Neural progenitor cell (in vitro differentiated cells): ENCODE measurements at regions not wholly inside any gene's neighbourhood (a gene's known extent, or its start where the extent isn't known, plus 50 kb on each side); places are given as distances from the start of the nearest gene placed in this dataset. TPM values are rescaled to one million over a fixed set of nuclear protein-coding genes. Genes with fewer than 3 reads are reported as not detected.

Experiments
- DNase-seq: peaks from one replicate; pipeline ENCODE4 v3.0.0-alpha.2; 2016; ENCODE audit warnings: low spot score
- H2AFZ ChIP-seq: fragments of 200-600 bp; sonication (generic); replicated peaks from 2 replicates; pipeline ENCODE4 v1.6.1; 2016; ENCODE audit warnings: antibody characterized with exemption
- H3F3A ChIP-seq: fragments of 200-600 bp; sonication (generic); 2 replicates; pipeline ENCODE4 v1.6.1; 2016; ENCODE audit warnings: antibody characterized with exemption, low read depth
- H3K27ac ChIP-seq: fragments of 200-600 bp; sonication (generic); 2 replicates; pipeline ENCODE4 v1.5.1; 2016; ENCODE audit warnings: mild to moderate bottlenecking
- H3K27me3 ChIP-seq: fragments of 200-600 bp; sonication (generic); 2 replicates; pipeline ENCODE4 v1.6.1; 2016; ENCODE audit warnings: mild to moderate bottlenecking, moderate library complexity
- H3K36me3 ChIP-seq: fragments of 200-600 bp; sonication (generic); 2 replicates; pipeline ENCODE4 v1.5.1; 2016
- H3K4me1 ChIP-seq: fragments of 200-600 bp; sonication (generic); 2 replicates; pipeline ENCODE4 v1.6.1; 2016; ENCODE audit warnings: mixed run types
- H3K4me2 ChIP-seq: fragments of 200-600 bp; sonication (generic); 2 replicates; pipeline ENCODE4 v1.6.1; 2016
- H3K4me3 ChIP-seq: fragments of 200-600 bp; sonication (generic); 2 replicates; pipeline ENCODE4 v1.5.1; 2016
- H3K79me2 ChIP-seq: fragments of 200-600 bp; sonication (generic); 2 replicates; pipeline ENCODE4 v1.6.1; 2016; ENCODE audit warnings: low read depth
- H3K9ac ChIP-seq: fragments of 200-600 bp; sonication (generic); 2 replicates; pipeline ENCODE4 v1.6.1; 2016
- H3K9me3 ChIP-seq: fragments of 200-600 bp; sonication (generic); 2 replicates; pipeline ENCODE4 v1.5.1; 2016; ENCODE audit warnings: low read depth
- H4K20me1 ChIP-seq: fragments of 200-600 bp; sonication (generic); 2 replicates; pipeline ENCODE4 v1.6.1; 2016; ENCODE audit warnings: low read depth
- H3K27ac Mint-ChIP-seq: 3 replicates; pipeline ENCODE4 v1.8.0; 2021; ENCODE audit warnings: mixed read lengths
- H3K27me3 Mint-ChIP-seq: 2 replicates; pipeline ENCODE4 v1.8.0; 2022; ENCODE audit warnings: low read depth, mild to moderate bottlenecking, inconsistent platforms, moderate library complexity, mixed read lengths; ENCODE audit not compliant: insufficient read depth
- H3K36me3 Mint-ChIP-seq: 3 replicates; pipeline ENCODE4 v1.8.0; 2021; ENCODE audit warnings: mixed read lengths
- H3K4me1 Mint-ChIP-seq: 3 replicates; pipeline ENCODE4 v1.8.0; 2021; ENCODE audit warnings: mixed read lengths
- H3K4me3 Mint-ChIP-seq: 3 replicates; pipeline ENCODE4 v1.8.0; 2021; ENCODE audit warnings: mild to moderate bottlenecking, moderate library complexity, mixed read lengths
- H3K9me3 Mint-ChIP-seq: 3 replicates; pipeline ENCODE4 v1.8.0; 2020; ENCODE audit warnings: mixed read lengths
- CTCF ChIP-seq: fragments of 200-600 bp; sonication (generic); IDR thresholded peaks from 2 replicates; pipeline ENCODE4 v1.5.1; 2017; ENCODE audit warnings: antibody characterized with exemption, mild to moderate bottlenecking
- EZH2 ChIP-seq: fragments of 200-600 bp; sonication (generic); IDR thresholded peaks from 2 replicates; pipeline ENCODE4 v1.6.1; 2017; ENCODE audit warnings: antibody characterized with exemption, mild to moderate bottlenecking, moderate library complexity
- EZH2phosphoT487 ChIP-seq: fragments of 200-600 bp; sonication (generic); IDR thresholded peaks from 2 replicates; pipeline ENCODE4 v1.6.1; 2017; ENCODE audit warnings: antibody characterized with exemption
- small RNA-seq: library from RNA; depleted of rRNA; stranded (forward); fragments of <200 nt; gene quantifications from one replicate; pipeline ENCODE3, GENCODE V24; 2015

DNA sequence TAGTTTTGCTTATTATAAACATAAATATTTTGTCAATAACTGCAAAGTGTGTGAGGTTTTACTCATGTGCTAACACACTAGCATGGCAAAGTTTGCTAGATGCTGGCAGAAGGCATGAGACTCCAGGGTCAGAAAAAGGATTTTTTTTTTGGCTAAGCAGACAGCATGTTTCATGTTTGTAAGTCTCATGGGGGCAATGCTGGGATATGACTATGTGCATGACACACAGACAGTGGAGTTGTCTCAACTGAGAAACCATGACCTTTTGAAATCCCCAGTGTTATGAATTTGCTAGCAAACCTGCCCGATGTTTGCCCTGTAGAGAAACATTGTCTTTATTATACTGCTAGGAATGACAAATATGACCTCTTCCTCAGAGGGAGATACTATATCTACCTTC lies 448.2 kb downstream of the BRINP3 start:
- Histone ChIP-seq H3K9me3 (no peaks in the 10 kb centered on the region), H2AFZ (no peak overlapping the region), H3K4me2 (no peak overlapping the region), H3F3A (no peaks in the 10 kb centered on the region), H3K4me3 (no peak overlapping the region), H3K9ac (no peak overlapping the region), H3K36me3 (no peaks in the 10 kb centered on the region), H3K79me2 (no peaks in the 10 kb centered on the region), H3K27me3 (no peaks in the 10 kb centered on the region), H3K27ac (no peak overlapping the region), H3K4me1 (no peaks in the 10 kb centered on the region), H4K20me1 (no peaks in the 10 kb centered on the region)
- Mint-ChIP-seq H3K27ac (no peak overlapping the region), H3K4me1 (no peaks in the 10 kb centered on the region), H3K36me3 (no peaks in the 10 kb centered on the region), H3K9me3 (no peaks in the 10 kb centered on the region), H3K27me3 (no peaks in the 10 kb centered on the region), H3K4me3 (no peak overlapping the region)
- TF ChIP-seq CTCF = no peak
- no peak for TF ChIP-seq EZH2
- TF ChIP-seq EZH2phosphoT487 = no peak
- no peak for DNase-seq

DNA sequence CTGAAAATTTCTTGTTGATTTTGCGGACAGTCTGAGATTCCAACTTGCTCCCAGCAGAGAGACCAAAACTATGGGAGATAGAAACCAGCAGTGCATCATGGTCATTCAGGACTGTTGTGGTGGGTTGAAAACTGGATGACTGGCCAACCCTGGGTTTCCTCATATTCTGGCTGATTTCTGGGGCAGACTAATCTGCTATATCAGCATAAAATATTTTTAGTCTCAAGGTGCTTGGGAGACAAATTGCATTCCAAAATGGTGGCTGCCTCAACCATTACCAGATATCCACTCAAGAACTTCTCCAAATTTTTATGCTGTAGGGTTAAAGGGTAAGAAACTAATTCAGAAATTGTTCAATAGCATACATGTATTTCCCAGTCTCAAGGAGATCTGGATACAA lies 434.0 kb downstream of the BRINP3 start:
- H3K9ac ChIP-seq = no peak overlapping the region
- H2AFZ ChIP-seq = no peak overlapping the region
- no peak for TF ChIP-seq EZH2
- H3K4me3 ChIP-seq = no peak overlapping the region
- H3K27me3 ChIP-seq = no peaks in the 10 kb centered on the region
- Mint-ChIP-seq H3K27me3 (no peaks in the 10 kb centered on the region), H3K4me3 (no peak overlapping the region), H3K4me1 (no peaks in the 10 kb centered on the region), H3K36me3 (no peaks in the 10 kb centered on the region), H3K27ac (no peak overlapping the region), H3K9me3 (no peaks in the 10 kb centered on the region)
- H3K4me2 ChIP-seq = no peak overlapping the region
- no peak overlapping the region for H3K27ac ChIP-seq
- peaks cover 3% of the 10 kb centered on the region for H3K4me1 ChIP-seq
- no peak for DNase-seq
- no peaks in the 10 kb centered on the region for H3K9me3 ChIP-seq
- no peaks in the 10 kb centered on the region for H3K79me2 ChIP-seq
- no peaks in the 10 kb centered on the region for H3K36me3 ChIP-seq
- no peaks in the 10 kb centered on the region for H4K20me1 ChIP-seq
- H3F3A ChIP-seq = no peaks in the 10 kb centered on the region

GRCh38 chr1:190046231-190046630 lies 431.4 kb downstream of the BRINP3 start:
- Histone ChIP-seq H3F3A (no peaks in the 10 kb centered on the region), H3K27ac (no peak overlapping the region), H4K20me1 (no peaks in the 10 kb centered on the region), H3K9me3 (no peaks in the 10 kb centered on the region), H3K4me2 (no peak overlapping the region), H3K27me3 (no peaks in the 10 kb centered on the region), H3K4me3 (no peak overlapping the region), H3K9ac (no peak overlapping the region), H3K36me3 (no peaks in the 10 kb centered on the region), H2AFZ (no peak overlapping the region), H3K79me2 (no peaks in the 10 kb centered on the region), H3K4me1 (peaks cover 3% of the 10 kb centered on the region)
- no peaks in the 10 kb centered on the region for H3K36me3 Mint-ChIP-seq
- DNase-seq = no peak
- TF ChIP-seq CTCF (no peak), EZH2 (no peak), EZH2phosphoT487 (no peak)
- H3K4me3 Mint-ChIP-seq = no peak overlapping the region
- no peaks in the 10 kb centered on the region for H3K4me1 Mint-ChIP-seq
- H3K9me3 Mint-ChIP-seq = no peaks in the 10 kb centered on the region
- H3K27me3 Mint-ChIP-seq = no peaks in the 10 kb centered on the region
- H3K27ac Mint-ChIP-seq = no peak overlapping the region

Small RNA genes lying in the stretch of these regions (small RNA-seq; reads per million reads assigned to genes)
- gene AL136372.1 (not detected), gene AL357559.1 (not detected), gene AL391813.1 (not detected), gene RNA5SP73 (not detected)
